ENCODE measurements at regions not wholly inside any gene's neighbourhood (a gene's known extent, or its start where the extent isn't known, plus 50 kb on each side); places are given as distances from the start of the nearest gene placed in this dataset.

- ATAC-seq, result no peak
These were observed 690.0 kb downstream of the SATB2 start for GRCh38 chr2:198767694-198768093.

GRCh38 chr2:198763793-198764192 lies 693.9 kb downstream of the SATB2 start:
- no peak for ATAC-seq
- CTCF ChIA-PET, result no interaction called here

More at GRCh38 chr2:198767694-198768093, 690.0 kb downstream of the SATB2 start:
- Mint-ChIP-seq H3K9me3 (ENCODE audit: low read depth) (no peaks in the 10 kb centered on the region), H3K4me1 (no peaks in the 10 kb centered on the region), H3K36me3 (ENCODE audit: low read depth) (no peaks in the 10 kb centered on the region), H3K4me3 (no peak overlapping the region), H3K27me3 (peaks cover 3% of the 10 kb centered on the region), H3K27ac (no peak overlapping the region)
- POLR2A ChIA-PET, result no interaction called here
- intact Hi-C loops (cut with DNase I, micrococcal nuclease), result no loop called here
- DNase-seq, result no peak
- CTCF ChIA-PET, result no interaction called here

GRCh38 chr2:198762441-198762840 lies 695.3 kb downstream of the SATB2 start:
- DNase-seq, result no peak
- Mint-ChIP-seq H3K36me3 (ENCODE audit: low read depth) (no peaks in the 10 kb centered on the region), H3K4me1 (no peaks in the 10 kb centered on the region), H3K27me3 (peaks cover 3% of the 10 kb centered on the region), H3K4me3 (no peak overlapping the region), H3K9me3 (ENCODE audit: low read depth) (no peaks in the 10 kb centered on the region), H3K27ac (no peak overlapping the region)
- intact Hi-C loops (cut with DNase I, micrococcal nuclease), result no loop called here
- ChIA-PET CTCF (no interaction called here), POLR2A (no interaction called here)
- ATAC-seq, result no peak

More at GRCh38 chr2:198763793-198764192, 693.9 kb downstream of the SATB2 start:
- Mint-ChIP-seq H3K36me3 (ENCODE audit: low read depth) (no peaks in the 10 kb centered on the region), H3K4me1 (no peaks in the 10 kb centered on the region), H3K27ac (no peak overlapping the region), H3K9me3 (ENCODE audit: low read depth) (no peaks in the 10 kb centered on the region), H3K27me3 (peaks cover 3% of the 10 kb centered on the region), H3K4me3 (no peak overlapping the region)
- intact Hi-C loops (cut with DNase I, micrococcal nuclease), result no loop called here
- POLR2A ChIA-PET, result no interaction called here
- no peak for DNase-seq

GRCh38 chr2:198757069-198757468 lies 700.7 kb downstream of the SATB2 start:
- H3K4me1 Mint-ChIP-seq, result no peaks in the 10 kb centered on the region
- POLR2A ChIA-PET, result no interaction called here
- no peaks in the 10 kb centered on the region for H3K27me3 Mint-ChIP-seq
- no peak for DNase-seq
- intact Hi-C loops (cut with DNase I, micrococcal nuclease), result no loop called here
- no peaks in the 10 kb centered on the region for H3K36me3 Mint-ChIP-seq (ENCODE audit: low read depth)
- H3K4me3 Mint-ChIP-seq, result no peak overlapping the region
- H3K27ac Mint-ChIP-seq, result no peak overlapping the region
- CTCF ChIA-PET, result no interaction called here
- H3K9me3 Mint-ChIP-seq (ENCODE audit: low read depth), result no peaks in the 10 kb centered on the region
- ATAC-seq, result no peak

- CTCF ChIA-PET, result no interaction called here
- no peaks in the 10 kb centered on the region for H3K9me3 Mint-ChIP-seq (ENCODE audit: low read depth)
These were observed 701.6 kb downstream of the SATB2 start for GRCh38 chr2:198756166-198756565.

GRCh38 chr2:198753101-198753500 lies 704.6 kb downstream of the SATB2 start:
- no peaks in the 10 kb centered on the region for H3K27me3 Mint-ChIP-seq
- no peak overlapping the region for H3K27ac Mint-ChIP-seq
- no peak overlapping the region for H3K4me3 Mint-ChIP-seq
- DNase-seq, result no peak
- POLR2A ChIA-PET, result no interaction called here
- CTCF ChIA-PET, result no interaction called here
- no peak for ATAC-seq
- intact Hi-C loops (cut with DNase I, micrococcal nuclease), result no loop called here
- H3K4me1 Mint-ChIP-seq, result no peaks in the 10 kb centered on the region
- H3K36me3 Mint-ChIP-seq (ENCODE audit: low read depth), result no peaks in the 10 kb centered on the region
- H3K9me3 Mint-ChIP-seq (ENCODE audit: low read depth), result no peaks in the 10 kb centered on the region

More at GRCh38 chr2:198756166-198756565, 701.6 kb downstream of the SATB2 start:
- H3K27ac Mint-ChIP-seq, result no peak overlapping the region
- H3K4me1 Mint-ChIP-seq, result no peaks in the 10 kb centered on the region
- H3K27me3 Mint-ChIP-seq, result no peaks in the 10 kb centered on the region
- no peaks in the 10 kb centered on the region for H3K36me3 Mint-ChIP-seq (ENCODE audit: low read depth)
- ATAC-seq (no peak), DNase-seq (no peak)
- POLR2A ChIA-PET, result no interaction called here
- no peak overlapping the region for H3K4me3 Mint-ChIP-seq
- intact Hi-C loops (cut with DNase I, micrococcal nuclease), result no loop called here

GRCh38 chr2:198749364-198749763 lies 708.4 kb downstream of the SATB2 start:
- POLR2A ChIA-PET, result no interaction called here
- Mint-ChIP-seq H3K9me3 (ENCODE audit: low read depth) (no peaks in the 10 kb centered on the region), H3K27me3 (no peaks in the 10 kb centered on the region), H3K36me3 (ENCODE audit: low read depth) (no peaks in the 10 kb centered on the region), H3K4me3 (no peak overlapping the region), H3K4me1 (no peaks in the 10 kb centered on the region), H3K27ac (no peak overlapping the region)
- DNase-seq (no peak), ATAC-seq (no peak)
- intact Hi-C loops (cut with DNase I, micrococcal nuclease), result no loop called here
- CTCF ChIA-PET, result no interaction called here

- Mint-ChIP-seq H3K4me3 (no peak overlapping the region), H3K4me1 (no peaks in the 10 kb centered on the region), H3K27me3 (peaks cover 8% of the 10 kb centered on the region), H3K36me3 (ENCODE audit: low read depth) (no peaks in the 10 kb centered on the region), H3K27ac (no peak overlapping the region), H3K9me3 (ENCODE audit: low read depth) (no peaks in the 10 kb centered on the region)
- ChIA-PET CTCF (no interaction called here), POLR2A (no interaction called here)
- DNase-seq (no peak), ATAC-seq (no peak)
- intact Hi-C loops (cut with DNase I, micrococcal nuclease), result no loop called here
These were observed 725.8 kb downstream of the SATB2 start for GRCh38 chr2:198731842-198732399.

- H3K36me3 Mint-ChIP-seq (ENCODE audit: low read depth), result no peaks in the 10 kb centered on the region
- DNase-seq, result no peak
- CTCF ChIA-PET, result no interaction called here
- POLR2A ChIA-PET, result no interaction called here
- no peaks in the 10 kb centered on the region for H3K9me3 Mint-ChIP-seq (ENCODE audit: low read depth)
- no peaks in the 10 kb centered on the region for H3K4me1 Mint-ChIP-seq
- no peak overlapping the region for H3K27ac Mint-ChIP-seq
- H3K27me3 Mint-ChIP-seq, result peaks cover 5% of the 10 kb centered on the region
- ATAC-seq, result no peak
- intact Hi-C loops (cut with DNase I, micrococcal nuclease), result no loop called here
- no peak overlapping the region for H3K4me3 Mint-ChIP-seq
These were observed 737.5 kb downstream of the SATB2 start for GRCh38 chr2:198720266-198720665.

GRCh38 chr2:198717451-198717850 lies 740.3 kb downstream of the SATB2 start:
- ChIA-PET CTCF (interaction anchor here (0.8 kb wide), 1 partner anchor 892 kb away, joined by 3 read pairs; no protein-coding TSS in a partner anchor), POLR2A (no interaction called here)
- no peak overlapping the region for H3K27ac Mint-ChIP-seq
- no peak overlapping the region for H3K4me3 Mint-ChIP-seq
- H3K36me3 Mint-ChIP-seq (ENCODE audit: low read depth), result no peaks in the 10 kb centered on the region
- no peaks in the 10 kb centered on the region for H3K9me3 Mint-ChIP-seq (ENCODE audit: low read depth)
- no peaks in the 10 kb centered on the region for H3K4me1 Mint-ChIP-seq
- intact Hi-C loops (cut with DNase I, micrococcal nuclease), result no loop called here
- DNase-seq, result no peak
- no peak for ATAC-seq
- no peaks in the 10 kb centered on the region for H3K27me3 Mint-ChIP-seq

- Mint-ChIP-seq H3K36me3 (ENCODE audit: low read depth) (no peaks in the 10 kb centered on the region), H3K4me3 (no peak overlapping the region), H3K27ac (no peak overlapping the region), H3K9me3 (ENCODE audit: low read depth) (no peaks in the 10 kb centered on the region), H3K4me1 (no peaks in the 10 kb centered on the region), H3K27me3 (peaks cover 2% of the 10 kb centered on the region)
- CTCF ChIA-PET, result no interaction called here
- intact Hi-C loops (cut with DNase I, micrococcal nuclease), result no loop called here
- ATAC-seq (no peak), DNase-seq (no peak)
- POLR2A ChIA-PET, result no interaction called here
These were observed 742.4 kb downstream of the SATB2 start for GRCh38 chr2:198715302-198715835.

- H3K4me1 Mint-ChIP-seq, result no peaks in the 10 kb centered on the region
- H3K9me3 Mint-ChIP-seq (ENCODE audit: low read depth), result no peaks in the 10 kb centered on the region
- no peaks in the 10 kb centered on the region for H3K36me3 Mint-ChIP-seq (ENCODE audit: low read depth)
- DNase-seq (no peak), ATAC-seq (no peak)
- ChIA-PET POLR2A (no interaction called here), CTCF (no interaction called here)
- peaks cover 2% of the 10 kb centered on the region for H3K27me3 Mint-ChIP-seq
- intact Hi-C loops (cut with DNase I, micrococcal nuclease), result no loop called here
- no peak overlapping the region for H3K4me3 Mint-ChIP-seq
- no peak overlapping the region for H3K27ac Mint-ChIP-seq
These were observed 745.3 kb downstream of the SATB2 start for GRCh38 chr2:198712485-198712884.

- Mint-ChIP-seq H3K27ac (no peak overlapping the region), H3K36me3 (ENCODE audit: low read depth) (no peaks in the 10 kb centered on the region), H3K9me3 (ENCODE audit: low read depth) (no peaks in the 10 kb centered on the region), H3K4me3 (no peak overlapping the region), H3K27me3 (peaks cover 2% of the 10 kb centered on the region), H3K4me1 (no peaks in the 10 kb centered on the region)
- no peak for DNase-seq
- ChIA-PET POLR2A (no interaction called here), CTCF (no interaction called here)
- ATAC-seq, result no peak
- intact Hi-C loops (cut with DNase I, micrococcal nuclease), result no loop called here
These were observed 746.3 kb downstream of the SATB2 start for GRCh38 chr2:198711484-198711883.

Measured in activated CD4-positive, alpha-beta T cell treated with anti-CD3 and anti-CD28 coated beads for 36 hours (primary cell).